Urinary bladder (tissue), 3 donors: ENCODE measurements at regions not wholly inside any gene's neighbourhood (a gene's known extent, or its start where the extent isn't known, plus 50 kb on each side); places are given as distances from the start of the nearest gene placed in this dataset.

ENCODE experiments used
- DNase-seq: peaks from one replicate; pipeline ENCODE4 v3.0.0-alpha.2; 2015; ENCODE audit errors: extremely low spot score
- H3K27ac ChIP-seq: one replicate; pipeline ENCODE4 v1.5.1; 2013; ENCODE audit warnings: low read depth, mild to moderate bottlenecking, moderate library complexity
- H3K36me3 ChIP-seq: one replicate; pipeline ENCODE4 v1.6.1; 2013; ENCODE audit warnings: mild to moderate bottlenecking, moderate library complexity; ENCODE audit not compliant: insufficient read depth
- H3K4me1 ChIP-seq: one replicate; pipeline ENCODE4 v1.6.1; 2013; ENCODE audit warnings: mild to moderate bottlenecking, moderate library complexity; ENCODE audit not compliant: insufficient read depth
- H3K4me3 ChIP-seq: one replicate; pipeline ENCODE4 v1.5.1; 2013; ENCODE audit warnings: low read depth, low read length
- WGBS: extraction: QIAGEN DNeasy Blood & Tissue Kit; methylation state at CpG from one replicate; pipeline ENCODE4 v1.1.7; 2013; 5-methylcytosine and 5-hydroxymethylcytosine counted together
- donor health status: healthy with polysubstance abuse.
- donor health status: healthy.

DNA sequence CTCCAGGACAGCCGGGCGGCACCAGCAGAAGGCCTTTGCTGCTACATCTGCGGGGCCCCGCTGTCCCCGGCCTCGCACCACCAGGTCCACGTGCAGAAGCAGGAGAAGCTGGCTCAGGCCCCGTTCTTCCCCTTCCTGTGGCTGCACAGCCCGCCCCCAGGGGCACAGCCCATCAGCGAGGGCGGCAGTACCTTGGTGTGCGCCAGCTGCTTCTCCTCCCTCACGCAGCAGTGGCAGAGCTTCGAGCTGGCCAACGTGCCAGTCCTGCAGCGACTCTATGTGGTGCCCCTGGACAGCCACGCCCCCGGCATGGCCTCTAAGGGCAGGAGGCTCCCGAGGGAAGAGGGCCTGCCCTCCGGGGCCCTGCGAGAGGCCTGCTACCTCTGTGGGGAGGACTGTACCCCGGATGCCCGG, 58.3 kb upstream of the CIBAR2 start:
- WGBS: 84% methylated on average over 23 of the region's 23 CpGs
- Histone ChIP-seq H3K27ac (no peak overlapping the region), H3K4me1 (peaks cover 2% of the 10 kb centered on the region), H3K4me3 (peak overlapping the region; percentile 32), H3K36me3 (no peaks in the 10 kb centered on the region)
- no peak for DNase-seq

DNA sequence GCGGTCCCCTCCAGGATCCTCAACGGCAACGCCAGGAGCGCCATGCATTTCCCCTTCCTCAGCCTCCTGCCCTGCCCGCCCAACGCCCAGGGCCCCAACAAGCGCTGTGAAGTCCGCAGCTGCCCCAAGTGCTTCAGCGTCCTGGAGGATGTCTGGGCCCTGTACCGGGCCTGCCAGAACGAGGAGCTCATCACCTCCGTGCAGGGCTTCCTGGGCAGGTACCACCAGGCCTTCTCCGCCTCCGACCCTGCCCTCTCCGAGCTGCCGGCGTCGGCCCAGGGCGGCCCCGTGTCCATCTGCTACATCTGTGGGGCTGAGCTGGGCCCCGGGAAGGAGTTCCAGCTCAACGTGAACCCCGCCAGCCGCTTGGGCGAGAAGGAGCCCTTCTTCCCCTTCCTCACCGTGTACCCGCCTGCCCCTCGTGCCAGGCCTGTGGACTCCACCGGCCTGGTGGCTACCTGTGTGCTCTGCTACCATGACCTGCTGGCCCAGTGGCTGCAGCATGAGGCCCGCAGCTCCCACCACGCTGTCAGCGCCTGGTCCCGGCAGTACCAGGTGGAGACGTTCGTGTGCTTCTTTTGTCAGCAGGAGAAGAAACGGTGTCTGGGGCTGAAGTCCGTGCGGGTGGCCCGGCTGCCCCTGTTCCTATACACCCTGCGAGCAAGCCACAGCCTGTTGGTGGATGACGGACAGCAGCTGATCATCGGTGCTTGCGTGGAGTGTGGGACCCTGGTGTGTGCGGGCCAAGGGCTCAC, 58.9 kb upstream of the CIBAR2 start:
- Histone ChIP-seq H3K27ac (no peak overlapping the region), H3K4me1 (peaks cover 2% of the 10 kb centered on the region), H3K36me3 (no peaks in the 10 kb centered on the region), H3K4me3 (peak overlapping the region; percentile 32)
- 78% methylated on average over 44 of the region's 44 CpGs for WGBS
- DNase-seq: no peak

DNA sequence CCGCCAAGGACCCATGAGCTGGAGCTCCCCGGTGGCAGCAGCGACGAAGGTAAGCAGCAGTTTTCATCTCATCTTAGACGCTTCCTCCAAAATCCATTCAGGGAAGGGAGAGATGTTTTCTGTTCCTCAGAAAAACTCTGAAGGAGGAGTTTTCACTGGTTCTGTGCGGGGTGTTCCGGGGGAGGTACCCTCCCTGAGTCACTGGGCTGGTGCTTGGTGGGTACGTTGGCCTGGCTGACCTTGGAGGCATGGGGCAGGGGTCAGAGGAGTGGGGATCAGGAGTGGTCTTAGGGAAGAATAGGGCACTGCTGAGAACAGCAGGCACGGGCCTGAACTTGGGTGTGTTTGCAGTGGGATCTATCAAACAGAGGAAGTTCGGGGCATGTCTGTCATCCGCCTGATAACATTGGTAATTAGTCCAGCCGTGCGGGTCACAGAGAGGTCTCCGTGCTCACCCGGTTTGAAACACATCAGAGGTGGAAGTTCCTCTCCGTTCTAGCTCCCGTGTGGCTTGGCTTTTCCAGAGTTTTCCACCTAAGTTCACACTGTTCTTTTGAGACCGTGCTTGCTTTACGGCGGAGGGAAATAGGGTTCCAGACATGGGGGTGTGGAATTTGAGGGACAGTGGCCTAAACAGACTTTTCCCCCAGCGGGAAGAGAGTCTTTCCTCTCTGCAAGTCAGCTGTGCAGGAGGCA, 59.6 kb upstream of the CIBAR2 start:
- whole genome bisulfite sequencing: 51% methylated on average over 21 of the region's 21 CpGs
- H3K4me1 ChIP-seq: peaks cover 2% of the 10 kb centered on the region
- no peaks in the 10 kb centered on the region for H3K36me3 ChIP-seq
- H3K4me3 ChIP-seq: peak overlapping the region; percentile 32
- no peak overlapping the region for H3K27ac ChIP-seq
- DNase-seq: no peak

DNA sequence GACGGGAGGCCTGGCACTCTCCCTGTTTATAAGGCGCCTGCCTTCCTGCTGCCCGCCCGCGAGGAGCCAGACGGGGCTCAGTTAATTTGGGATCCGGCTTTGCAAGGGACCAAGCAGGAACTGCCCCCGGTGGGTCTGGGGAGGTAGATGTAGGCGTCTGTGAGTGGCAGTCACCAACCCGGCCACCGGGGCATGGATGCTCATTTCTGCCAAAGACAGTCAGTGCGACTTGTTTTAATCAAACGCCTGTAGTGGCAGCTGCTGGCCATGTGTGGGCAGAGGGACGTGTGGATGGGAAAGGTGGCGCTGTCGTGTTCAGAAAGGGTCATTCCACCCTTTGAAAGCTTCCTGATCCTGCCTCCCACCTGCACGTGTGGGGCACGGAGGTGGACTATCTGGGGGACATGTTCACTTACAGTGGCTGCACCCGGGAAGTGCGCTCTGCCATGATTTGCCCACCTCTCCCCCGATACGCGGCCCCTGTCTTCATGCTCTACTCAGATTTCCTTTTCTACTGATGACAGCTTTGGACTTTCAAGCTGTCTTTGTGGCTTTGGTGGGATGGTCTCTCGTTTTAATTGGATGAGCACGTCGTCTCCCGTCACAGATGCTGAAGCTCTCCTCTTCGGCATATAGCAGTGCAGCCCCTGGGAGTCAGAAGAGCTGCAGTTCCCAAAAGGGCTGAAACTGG, 60.3 kb upstream of the CIBAR2 start:
- 37% methylated on average over 28 of the region's 28 CpGs for WGBS
- H3K36me3 ChIP-seq: no peaks in the 10 kb centered on the region
- H3K4me3 ChIP-seq: peak overlapping the region; percentile 32
- H3K4me1 ChIP-seq: peaks cover 2% of the 10 kb centered on the region
- H3K27ac ChIP-seq: no peak overlapping the region
- peak; percentile 32 for DNase-seq

DNA sequence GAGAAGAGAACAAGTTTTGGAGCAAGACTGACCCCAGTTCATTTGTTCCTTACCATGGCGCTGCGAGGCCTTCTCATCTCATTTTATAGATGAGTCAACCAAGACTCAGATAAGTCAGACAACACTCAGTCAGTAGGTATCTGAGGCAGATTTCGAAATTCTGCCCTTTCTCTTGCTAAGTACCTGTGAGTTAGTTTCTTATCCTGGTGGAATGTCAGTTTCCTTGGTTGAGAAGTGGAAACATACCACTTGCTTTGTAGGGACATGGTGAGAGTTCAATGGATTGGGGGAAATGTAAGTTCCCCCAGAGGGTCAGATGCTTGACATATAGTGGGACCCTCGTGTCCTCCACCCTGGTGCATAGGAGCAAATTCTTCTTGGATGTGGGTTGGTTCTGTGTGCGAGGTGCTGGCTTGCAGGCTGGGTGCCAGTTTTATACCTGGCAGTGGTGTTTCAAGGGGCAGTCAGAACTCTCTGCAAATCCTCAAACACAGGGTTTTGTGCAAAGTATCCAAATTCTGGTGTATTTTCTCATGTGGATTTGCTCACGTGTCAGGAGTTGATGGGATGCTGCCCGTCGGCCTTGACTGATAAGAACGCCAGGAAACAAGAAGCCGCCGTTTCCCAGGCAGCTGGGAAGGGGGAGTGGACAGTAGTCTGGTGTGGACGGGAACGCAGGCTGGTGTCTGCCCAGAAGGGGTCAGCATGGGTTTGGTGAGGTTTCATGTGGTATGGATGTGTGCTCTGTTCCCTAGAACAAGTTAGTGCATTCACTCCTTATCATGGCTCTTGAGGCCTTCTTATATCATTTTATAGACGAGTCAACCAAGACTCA, 61.1 kb upstream of the CIBAR2 start:
- Histone ChIP-seq H3K27ac (no peak overlapping the region), H3K36me3 (no peaks in the 10 kb centered on the region), H3K4me1 (peaks cover 2% of the 10 kb centered on the region), H3K4me3 (no peak overlapping the region)
- 58% methylated on average over 14 of the region's 14 CpGs for WGBS
- DNase-seq: no peak

DNA sequence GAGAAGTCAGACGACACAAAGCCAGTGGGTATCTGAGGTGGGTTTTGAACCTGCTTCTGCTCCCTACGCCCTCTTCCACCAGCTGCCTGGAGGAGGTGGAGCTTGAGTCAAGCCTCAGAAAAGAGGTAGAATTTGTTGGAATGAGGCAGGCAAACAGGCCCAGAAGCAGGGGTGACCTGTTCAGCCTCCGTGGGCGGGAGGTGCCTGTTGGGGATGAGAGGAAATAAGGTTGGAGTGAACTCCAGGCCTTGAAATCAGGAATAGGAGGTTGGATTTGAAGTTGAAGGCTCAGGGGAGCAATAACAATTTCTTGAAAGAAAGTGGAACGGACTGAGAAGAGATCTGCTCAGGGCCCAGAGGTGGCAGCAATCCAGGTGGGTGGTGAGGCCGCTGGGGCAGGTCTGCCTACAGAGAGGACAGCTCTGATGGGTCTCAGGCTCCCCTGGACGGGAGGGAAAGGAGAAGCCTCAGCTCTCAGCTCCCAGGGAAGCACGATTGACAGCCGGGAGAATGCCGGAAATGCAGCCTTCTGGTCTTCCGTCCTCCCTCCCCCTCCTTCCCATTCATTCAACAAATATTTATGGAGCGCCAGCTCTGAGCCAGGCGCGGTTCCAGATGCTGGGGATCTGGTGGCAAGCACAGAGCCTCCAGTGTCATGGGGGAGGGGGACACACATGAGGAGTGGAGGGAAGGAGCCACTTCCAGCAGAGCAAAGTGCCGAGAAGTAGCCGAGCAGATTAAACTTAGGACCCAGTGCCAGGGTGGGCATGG, 61.9 kb upstream of the CIBAR2 start:
- no peak overlapping the region for H3K27ac ChIP-seq
- DNase-seq: no peak
- no peak overlapping the region for H3K4me3 ChIP-seq
- H3K36me3 ChIP-seq: no peaks in the 10 kb centered on the region
- H3K4me1 ChIP-seq: peaks cover 2% of the 10 kb centered on the region
- 36% methylated on average over 16 of the region's 16 CpGs for WGBS

DNA sequence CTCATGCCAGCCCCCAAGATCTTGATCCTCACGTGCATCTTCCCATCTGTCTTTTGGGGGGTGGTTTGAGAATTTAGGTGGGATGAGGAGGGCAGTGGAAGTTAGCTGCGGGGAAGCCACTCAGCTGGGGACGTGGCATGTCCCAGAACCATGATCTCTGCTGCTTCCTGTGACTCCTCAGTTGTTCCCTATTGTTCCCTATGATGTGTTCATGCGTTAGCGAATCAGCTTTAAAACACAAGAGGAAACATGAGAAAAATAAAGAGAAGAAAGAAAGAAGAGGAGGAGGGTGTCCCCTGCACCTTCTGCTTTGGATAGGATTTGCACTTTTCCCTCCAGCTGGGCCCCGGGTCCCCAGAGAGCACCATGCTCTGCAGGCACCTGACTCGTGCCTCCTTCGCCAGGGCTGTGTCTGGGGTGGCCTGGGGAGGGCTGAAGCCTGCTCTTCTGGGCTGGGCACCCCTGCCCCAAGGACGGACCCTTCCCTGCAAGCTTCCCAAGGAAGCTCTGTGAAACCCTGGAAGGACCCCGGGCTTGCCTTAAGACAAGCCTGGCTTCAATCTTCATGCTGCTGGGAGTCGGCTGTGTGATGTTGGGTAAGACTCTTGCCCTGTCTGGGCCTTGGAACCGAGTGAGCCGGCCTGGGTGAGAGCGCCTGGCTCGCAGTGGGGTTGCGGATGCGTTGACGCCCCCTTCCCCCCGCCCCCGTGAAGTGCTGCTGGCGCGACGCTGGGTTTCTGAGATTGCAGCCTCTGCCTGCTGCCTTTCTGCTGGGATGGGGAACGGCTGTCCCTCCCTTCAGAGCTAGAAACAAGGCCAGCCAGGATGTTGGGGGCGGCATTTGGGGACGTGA, 62.8 kb upstream of the CIBAR2 start:
- Histone ChIP-seq H3K36me3 (no peaks in the 10 kb centered on the region), H3K4me3 (no peak overlapping the region), H3K27ac (no peak overlapping the region), H3K4me1 (peaks cover 2% of the 10 kb centered on the region)
- no peak for DNase-seq
- WGBS: 68% methylated on average over 26 of the region's 26 CpGs

DNA sequence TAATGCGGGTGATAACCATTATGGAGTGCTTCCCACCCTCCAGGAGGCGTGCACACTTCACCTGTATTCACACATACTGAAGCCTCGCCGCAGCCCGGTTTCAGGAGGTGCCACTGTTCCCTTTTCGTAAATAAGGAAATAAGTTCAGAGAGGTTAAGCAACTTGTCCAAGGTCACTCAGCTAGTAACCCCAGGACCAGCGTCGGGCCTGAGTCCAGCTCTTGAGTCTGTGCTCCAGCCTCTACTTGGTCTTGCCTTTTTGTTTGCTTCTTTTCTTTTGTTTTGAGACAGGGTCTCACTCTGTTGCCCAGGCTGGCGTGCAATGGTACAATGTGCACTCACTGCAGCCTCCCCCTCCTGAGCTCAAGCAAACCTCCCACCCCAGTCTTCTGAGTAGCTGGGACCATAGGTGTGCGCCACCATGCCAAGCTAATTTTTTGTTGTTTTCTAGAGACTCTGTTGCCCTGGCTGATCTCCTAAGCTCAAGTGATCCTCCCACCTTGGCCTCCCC, 63.5 kb upstream of the CIBAR2 start:
- no peaks in the 10 kb centered on the region for H3K36me3 ChIP-seq
- peaks cover 2% of the 10 kb centered on the region for H3K4me1 ChIP-seq
- WGBS: 83% methylated on average over 10 of the region's 10 CpGs

DNA sequence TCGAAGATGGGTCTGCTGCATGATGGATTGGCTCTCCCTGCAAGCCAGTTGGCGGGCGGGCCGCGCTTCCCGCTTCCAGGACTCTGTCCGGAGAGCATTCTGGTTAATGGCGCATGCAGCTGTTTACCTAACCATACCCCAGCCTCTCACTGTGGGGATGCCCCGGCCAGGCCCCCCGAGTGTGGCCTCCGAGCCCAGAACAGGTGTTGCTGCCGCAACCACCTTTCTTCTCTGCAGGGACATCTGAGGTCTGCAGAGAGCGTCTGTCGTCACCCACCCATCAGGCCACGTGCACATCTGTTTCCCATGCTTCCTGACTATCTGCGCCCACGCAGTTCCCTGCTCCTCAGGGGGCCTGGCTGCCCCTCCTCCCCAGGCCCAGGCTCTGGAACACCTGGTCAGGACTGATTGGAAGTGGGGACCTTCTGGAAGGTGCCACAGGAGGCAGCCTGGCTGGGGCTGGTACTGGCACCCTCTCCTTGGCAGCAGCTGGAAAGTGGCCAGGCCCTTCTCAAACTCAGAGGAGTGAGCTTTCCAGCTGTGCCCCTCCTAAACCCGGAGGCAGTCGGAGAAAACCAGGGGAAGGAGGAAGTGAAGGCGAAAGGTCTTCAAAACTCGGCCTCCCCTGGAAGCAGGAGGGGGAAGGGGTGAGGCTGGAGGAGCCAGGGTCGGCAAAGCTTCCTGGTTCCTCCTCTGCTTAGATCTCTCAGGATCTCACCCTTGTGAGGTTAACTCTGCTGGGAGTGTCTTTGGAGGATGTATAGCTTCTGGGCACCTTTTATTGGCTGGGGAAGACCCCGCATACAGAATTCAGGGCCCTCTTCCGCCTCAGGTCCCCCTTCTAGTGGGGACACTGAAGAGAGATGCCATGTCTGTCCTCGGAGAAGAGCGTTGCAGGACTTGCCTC, 64.5 kb upstream of the CIBAR2 start:
- 72% methylated on average over 26 of the region's 26 CpGs for WGBS
- Histone ChIP-seq H3K4me3 (no peak overlapping the region), H3K36me3 (no peaks in the 10 kb centered on the region), H3K27ac (no peak overlapping the region), H3K4me1 (no peaks in the 10 kb centered on the region)
- DNase-seq: no peak

More for the DNA sequence above, 63.5 kb upstream of the CIBAR2 start:
- no peak overlapping the region for H3K4me3 ChIP-seq
- DNase-seq: no peak
- H3K27ac ChIP-seq: no peak overlapping the region

DNA sequence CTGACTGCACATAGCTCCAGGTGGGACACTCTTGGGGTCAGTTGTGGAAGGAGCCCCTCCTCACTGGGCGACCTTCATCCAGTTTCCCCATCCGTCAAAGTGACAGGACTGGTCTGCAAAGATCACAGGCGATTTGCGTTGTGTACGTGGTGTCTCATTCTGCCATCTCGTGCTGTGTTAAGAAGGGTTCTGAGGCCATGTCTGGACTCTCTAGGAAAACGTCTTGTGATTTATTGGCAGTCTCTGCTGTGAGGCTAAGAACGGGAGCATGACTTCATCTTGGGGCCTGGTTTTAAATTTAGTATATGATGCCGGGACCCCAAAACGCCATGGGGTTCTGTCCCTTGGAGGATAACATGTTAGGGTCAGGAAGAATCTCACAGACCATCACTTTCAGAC, 65.2 kb upstream of the CIBAR2 start:
- WGBS: 77% methylated on average over 10 of the region's 10 CpGs
- DNase-seq: no peak
- Histone ChIP-seq H3K27ac (no peak overlapping the region), H3K4me1 (no peaks in the 10 kb centered on the region), H3K36me3 (no peaks in the 10 kb centered on the region), H3K4me3 (no peak overlapping the region)

DNA sequence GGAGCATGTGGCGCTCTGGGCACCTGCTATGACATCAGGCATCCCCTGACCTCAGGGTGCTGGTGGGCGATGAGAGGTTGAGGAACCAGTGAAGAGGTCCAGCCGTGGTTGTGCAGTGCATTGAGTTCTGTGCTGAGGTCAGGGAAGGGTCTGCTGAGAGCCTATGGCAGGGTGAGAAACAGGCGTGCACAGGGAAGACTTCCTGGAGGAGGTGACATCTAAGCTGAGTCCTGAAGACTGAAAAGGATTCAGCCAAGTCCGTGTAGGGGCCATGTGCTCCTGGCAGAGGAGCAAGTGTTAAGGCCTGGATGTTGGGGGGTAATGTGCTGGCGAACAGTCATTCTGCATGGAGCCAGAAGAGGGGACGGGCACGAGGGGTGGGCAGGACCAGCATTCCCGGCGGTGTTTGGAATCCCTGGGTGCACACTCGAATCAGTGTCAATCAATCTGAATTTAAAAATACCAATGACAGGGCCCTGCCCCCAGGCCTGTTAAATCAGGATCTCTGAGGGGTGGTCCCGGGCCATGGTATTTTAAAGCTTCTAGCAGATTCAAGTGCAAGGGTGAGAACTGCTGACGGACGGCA, 65.8 kb upstream of the CIBAR2 start:
- WGBS: 90% methylated on average over 14 of the region's 14 CpGs
- H3K4me1 ChIP-seq: no peaks in the 10 kb centered on the region
- no peaks in the 10 kb centered on the region for H3K36me3 ChIP-seq
- no peak for DNase-seq
- H3K4me3 ChIP-seq: no peak overlapping the region
- no peak overlapping the region for H3K27ac ChIP-seq
